Globus pallidus (tissue), 1 donor: ENCODE measurements at regions not wholly inside any gene's neighbourhood (a gene's known extent, or its start where the extent isn't known, plus 50 kb on each side); places are given as distances from the start of the nearest gene placed in this dataset.

Experiments used
- DNase-seq: peaks from one replicate; pipeline ENCODE4 v3.0.0-alpha.2; 2015; ENCODE audit warnings: low spot score

GRCh38 chr7:20945451-20945850 lies 158.8 kb upstream of the SP8 start:
- DNase-seq, result no peak

- DNase-seq, result no peak
Observed at GRCh38 chr7:20952916-20953315, 166.2 kb upstream of the SP8 start.

- DNase-seq, result no peak
Observed at GRCh38 chr7:20954711-20955619, 168.3 kb upstream of the SP8 start.

- no peak for DNase-seq
Observed at GRCh38 chr7:20958572-20958971, 171.9 kb upstream of the SP8 start.

- no peak for DNase-seq
Observed at GRCh38 chr7:20959281-20959680, 172.6 kb upstream of the SP8 start.

- no peak for DNase-seq
Observed at GRCh38 chr7:20963556-20964280, 177.0 kb upstream of the SP8 start.

GRCh38 chr7:20964281-20964918 lies 177.7 kb upstream of the SP8 start:
- no peak for DNase-seq

GRCh38 chr7:20971219-20971618 lies 184.5 kb upstream of the SP8 start:
- no peak for DNase-seq

- DNase-seq, result no peak
Observed at GRCh38 chr7:20980232-20980631, 193.5 kb upstream of the SP8 start.

GRCh38 chr7:20980668-20981264 lies 194.1 kb upstream of the SP8 start:
- no peak for DNase-seq

- no peak for DNase-seq
Observed at GRCh38 chr7:20988340-20988739, 201.7 kb upstream of the SP8 start.

GRCh38 chr7:20991544-20991943 lies 204.9 kb upstream of the SP8 start:
- DNase-seq, result no peak

GRCh38 chr7:20993693-20994092 lies 207.0 kb upstream of the SP8 start:
- DNase-seq, result no peak

GRCh38 chr7:20998309-20998708 lies 211.6 kb upstream of the SP8 start:
- no peak for DNase-seq

- no peak for DNase-seq
Observed at GRCh38 chr7:21011153-21011552, 224.5 kb upstream of the SP8 start.

GRCh38 chr7:21013765-21014539 lies 227.3 kb upstream of the SP8 start:
- DNase-seq, result no peak

GRCh38 chr7:21020667-21021066 lies 234.0 kb upstream of the SP8 start:
- no peak for DNase-seq

- no peak for DNase-seq
Observed at GRCh38 chr7:21023841-21024484, 237.3 kb upstream of the SP8 start.

- no peak for DNase-seq
Observed at GRCh38 chr7:21024485-21024867, 237.8 kb upstream of the SP8 start.

- DNase-seq, result no peak
Observed at GRCh38 chr7:21028186-21028585, 241.5 kb upstream of the SP8 start.

- no peak for DNase-seq
Observed at GRCh38 chr7:21028599-21028998, 241.9 kb upstream of the SP8 start.
